ENCODE measurements at regions not wholly inside any gene's neighbourhood (a gene's known extent, or its start where the extent isn't known, plus 50 kb on each side); places are given as distances from the start of the nearest gene placed in this dataset.

DNA sequence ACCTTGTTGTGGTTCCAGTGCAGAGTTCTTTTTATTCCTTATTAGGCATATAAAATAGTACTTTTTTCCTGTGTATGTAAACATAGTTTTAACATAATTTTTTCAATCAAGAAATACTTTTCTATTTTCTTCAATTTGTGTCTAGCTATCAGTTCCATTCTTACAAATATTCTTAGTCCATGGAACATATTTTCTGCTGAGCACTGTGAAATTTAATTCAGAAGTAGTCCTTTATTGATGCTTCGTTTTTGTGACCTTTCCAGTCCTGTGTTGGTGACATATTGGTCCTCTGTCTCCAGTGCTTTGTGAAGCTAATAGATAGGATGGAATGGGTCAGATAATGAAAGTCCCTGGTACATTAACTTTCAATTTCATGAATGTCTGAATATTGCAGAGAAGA is 325.1 kb downstream of the SAMD5 start:
- Histone ChIP-seq H3K4me1 (ENCODE audit: control insufficient read depth in 1 of 2, insufficient read depth in 2 of 2, low read length in 2 of 2) (no peaks in the 10 kb centered on the region), H3K4me2 (replicated peaks; ENCODE audit: extremely low read depth, low read length, poor library complexity, severe bottlenecking) (no peak overlapping the region), H4K20me1 (ENCODE audit: insufficient read depth, low read length) (no peaks in the 10 kb centered on the region), H3K79me2 (ENCODE audit: insufficient read depth, low read length) (no peaks in the 10 kb centered on the region), H2AFZ (ENCODE audit: insufficient read depth, low read depth, low read length, poor library complexity, severe bottlenecking) (no peak overlapping the region), H3K9me3 (replicated peaks in 1 of 2; ENCODE audit: control insufficient read depth in 1 of 2, insufficient read depth in 1 of 2, low read length in 2 of 2) (peaks cover 4 to 5% of the 10 kb centered on the region in 2 donors), H3K4me3 (replicated peaks in 1 of 3; ENCODE audit: low read depth in 2 of 3, low read length in 3 of 3) (no peak overlapping the region), H3K9ac (ENCODE audit: insufficient read depth, low read length, poor library complexity, severe bottlenecking) (no peak overlapping the region), H3K36me3 (replicated peaks in 1 of 2; ENCODE audit: control insufficient read depth in 1 of 2, insufficient read depth in 2 of 2, low read length in 2 of 2) (no peaks in the 10 kb centered on the region), H3K27ac (ENCODE audit: low read depth in 1 of 2, low read length in 2 of 2) (no peak overlapping the region), H3K27me3 (ENCODE audit: control insufficient read depth in 2 of 2, insufficient read depth in 2 of 2, low read length in 2 of 2) (no peaks in the 10 kb centered on the region)
- intact Hi-C loops (cut with micrococcal nuclease) = no loop called here
- TF ChIP-seq, protein P1, sequence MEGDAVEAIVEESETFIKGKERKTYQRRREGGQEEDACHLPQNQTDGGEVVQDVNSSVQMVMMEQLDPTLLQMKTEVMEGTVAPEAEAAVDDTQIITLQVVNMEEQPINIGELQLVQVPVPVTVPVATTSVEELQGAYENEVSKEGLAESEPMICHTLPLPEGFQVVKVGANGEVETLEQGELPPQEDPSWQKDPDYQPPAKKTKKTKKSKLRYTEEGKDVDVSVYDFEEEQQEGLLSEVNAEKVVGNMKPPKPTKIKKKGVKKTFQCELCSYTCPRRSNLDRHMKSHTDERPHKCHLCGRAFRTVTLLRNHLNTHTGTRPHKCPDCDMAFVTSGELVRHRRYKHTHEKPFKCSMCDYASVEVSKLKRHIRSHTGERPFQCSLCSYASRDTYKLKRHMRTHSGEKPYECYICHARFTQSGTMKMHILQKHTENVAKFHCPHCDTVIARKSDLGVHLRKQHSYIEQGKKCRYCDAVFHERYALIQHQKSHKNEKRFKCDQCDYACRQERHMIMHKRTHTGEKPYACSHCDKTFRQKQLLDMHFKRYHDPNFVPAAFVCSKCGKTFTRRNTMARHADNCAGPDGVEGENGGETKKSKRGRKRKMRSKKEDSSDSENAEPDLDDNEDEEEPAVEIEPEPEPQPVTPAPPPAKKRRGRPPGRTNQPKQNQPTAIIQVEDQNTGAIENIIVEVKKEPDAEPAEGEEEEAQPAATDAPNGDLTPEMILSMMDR (IDR thresholded peaks at IDR 0.05) = no peak
- H3K36me3 Mint-ChIP-seq = no peaks in the 10 kb centered on the region
- H3K27me3 Mint-ChIP-seq (ENCODE audit: low read depth in 3 of 3) = peaks cover 0 to 3% (median 0%) of the 10 kb centered on the region in 3 donors
- H3K4me1 Mint-ChIP-seq = no peaks in the 10 kb centered on the region
- DNase-seq = no peak
- H3K27ac Mint-ChIP-seq = no peak overlapping the region
- H3K9me3 Mint-ChIP-seq = peaks cover 0 to 4% (median 2%) of the 10 kb centered on the region in 7 donors
- WGBS (ENCODE audit: insufficient coverage) = no CpG with 5 or more reads among the region's 1 CpG
- no peak overlapping the region for H3K4me3 Mint-ChIP-seq

DNA sequence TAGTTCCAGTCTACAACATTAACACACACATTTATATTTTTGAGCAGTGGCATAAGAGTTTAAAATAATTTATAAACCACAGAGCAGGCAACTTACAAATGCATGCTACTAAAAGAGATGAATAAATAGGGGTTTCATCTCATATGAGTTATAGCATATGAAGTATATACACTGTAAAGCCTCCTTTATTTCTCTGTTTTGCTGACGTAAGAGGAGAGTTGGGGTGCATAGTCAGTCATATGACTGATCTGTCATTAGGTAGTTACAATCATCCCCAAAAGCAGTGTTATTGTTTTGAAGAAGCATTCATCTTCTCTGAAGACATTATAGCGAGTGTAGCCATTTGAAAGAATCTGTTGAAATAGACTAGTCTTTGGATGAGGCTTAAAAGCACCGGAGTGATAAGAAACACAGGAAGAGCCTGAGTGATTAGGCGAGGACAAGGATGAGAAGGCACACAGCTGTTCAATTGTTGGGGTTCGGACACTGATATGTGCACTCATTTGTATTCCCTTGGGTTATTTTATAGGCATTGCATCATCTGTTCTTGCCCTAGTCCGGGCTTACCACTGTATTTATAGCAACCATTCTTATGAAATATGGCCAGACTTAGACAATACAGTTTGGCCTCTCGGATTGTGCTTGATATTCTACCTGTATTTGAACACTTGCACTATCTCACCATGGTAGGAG is 325.7 kb downstream of the SAMD5 start:
- H3K9ac ChIP-seq (ENCODE audit: insufficient read depth, low read length, poor library complexity, severe bottlenecking) = no peak overlapping the region
- no peaks in the 10 kb centered on the region for H3K36me3 ChIP-seq (replicated peaks in 1 of 2; ENCODE audit: control insufficient read depth in 1 of 2, insufficient read depth in 2 of 2, low read length in 2 of 2)
- H4K20me1 ChIP-seq (ENCODE audit: insufficient read depth, low read length) = no peaks in the 10 kb centered on the region
- H3K4me2 ChIP-seq (replicated peaks; ENCODE audit: extremely low read depth, low read length, poor library complexity, severe bottlenecking) = no peak overlapping the region
- no peak overlapping the region for H3K4me3 ChIP-seq (replicated peaks in 1 of 3; ENCODE audit: low read depth in 2 of 3, low read length in 3 of 3)
- H2AFZ ChIP-seq (ENCODE audit: insufficient read depth, low read depth, low read length, poor library complexity, severe bottlenecking) = no peak overlapping the region
- no peaks in the 10 kb centered on the region for H3K36me3 Mint-ChIP-seq
- peaks cover 4 to 5% of the 10 kb centered on the region in 2 donors for H3K9me3 ChIP-seq (replicated peaks in 1 of 2; ENCODE audit: control insufficient read depth in 1 of 2, insufficient read depth in 1 of 2, low read length in 2 of 2)
- H3K27me3 Mint-ChIP-seq (ENCODE audit: low read depth in 3 of 3) = peaks cover 0 to 3% (median 0%) of the 10 kb centered on the region in 3 donors
- H3K9me3 Mint-ChIP-seq = peaks cover 0 to 4% (median 2%) of the 10 kb centered on the region in 7 donors
- H3K27ac Mint-ChIP-seq = no peak overlapping the region
- no CpG with 5 or more reads among the region's 7 CpGs for WGBS (ENCODE audit: insufficient coverage)
- no peak for DNase-seq
- TF ChIP-seq, protein P1 (IDR thresholded peaks at IDR 0.05) = no peak
- H3K4me1 ChIP-seq (ENCODE audit: control insufficient read depth in 1 of 2, insufficient read depth in 2 of 2, low read length in 2 of 2) = no peaks in the 10 kb centered on the region
- H3K27me3 ChIP-seq (ENCODE audit: control insufficient read depth in 2 of 2, insufficient read depth in 2 of 2, low read length in 2 of 2) = no peaks in the 10 kb centered on the region
- no peaks in the 10 kb centered on the region for H3K79me2 ChIP-seq (ENCODE audit: insufficient read depth, low read length)
- no peak overlapping the region for H3K27ac ChIP-seq (ENCODE audit: low read depth in 1 of 2, low read length in 2 of 2)
- H3K4me1 Mint-ChIP-seq = no peaks in the 10 kb centered on the region
- no peak overlapping the region for H3K4me3 Mint-ChIP-seq
- intact Hi-C loops (cut with micrococcal nuclease) = no loop called here
